Transverse colon (tissue), 4 donors: ENCODE measurements at regions not wholly inside any gene's neighbourhood (a gene's known extent, or its start where the extent isn't known, plus 50 kb on each side); places are given as distances from the start of the nearest gene placed in this dataset.

Experiments used
- EP300 ChIP-seq: sonication (generic); formaldehyde crosslinking; IDR thresholded peaks from one replicate; pipeline ENCODE4 v1.6.1; 2017; ENCODE audit warnings: antibody characterized with exemption, low read depth
- POLR2AphosphoS5 ChIP-seq, 3 donors: sonication (generic); formaldehyde crosslinking; IDR thresholded peaks; one replicate each; pipeline ENCODE4 v1.6.1; 2016; ENCODE audit warnings: antibody characterized with exemption in 3 of 3
- TF ChIP-seq, protein P1 (sequence below), 5 experiments: fragments of 200-600 bp in 3 of 5; fragments of 450-650 bp in 2 of 5; sonication (generic) in 3 of 5; IDR thresholded peaks; 1 replicate in 2 of 5; 2 replicates in 3 of 5; pipeline ENCODE4 v1.5.1; 2016 to 2017; ENCODE audit warnings: antibody characterized with exemption in 5 of 5, inconsistent platforms in 3 of 5, mild to moderate bottlenecking in 2 of 5, moderate library complexity in 1 of 5

DNA sequence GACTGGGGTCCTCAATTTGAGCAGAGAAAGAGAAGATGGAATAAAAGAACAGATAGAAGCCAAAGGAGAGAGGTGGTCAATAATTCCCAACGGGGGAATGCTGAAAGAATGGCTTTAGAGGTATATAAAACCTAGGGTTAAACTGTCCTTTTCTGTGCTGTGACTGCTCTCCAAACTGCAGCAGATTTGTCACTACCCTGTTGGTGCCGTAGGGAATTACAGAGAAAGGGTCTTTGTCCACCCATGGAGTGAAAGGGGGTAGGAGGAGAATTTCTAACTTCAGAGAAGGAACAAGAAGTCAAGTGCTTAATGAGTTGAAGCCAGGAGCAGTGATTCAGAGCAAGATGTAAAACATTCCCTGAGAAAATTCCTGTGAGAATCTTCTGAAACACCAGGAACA, 486.5 kb downstream of the NUP35 start:
- TF ChIP-seq POLR2AphosphoS5 (IDR thresholded peaks at IDR 0.05), result no peak
- no peak for TF ChIP-seq EP300
- TF ChIP-seq, protein P1, sequence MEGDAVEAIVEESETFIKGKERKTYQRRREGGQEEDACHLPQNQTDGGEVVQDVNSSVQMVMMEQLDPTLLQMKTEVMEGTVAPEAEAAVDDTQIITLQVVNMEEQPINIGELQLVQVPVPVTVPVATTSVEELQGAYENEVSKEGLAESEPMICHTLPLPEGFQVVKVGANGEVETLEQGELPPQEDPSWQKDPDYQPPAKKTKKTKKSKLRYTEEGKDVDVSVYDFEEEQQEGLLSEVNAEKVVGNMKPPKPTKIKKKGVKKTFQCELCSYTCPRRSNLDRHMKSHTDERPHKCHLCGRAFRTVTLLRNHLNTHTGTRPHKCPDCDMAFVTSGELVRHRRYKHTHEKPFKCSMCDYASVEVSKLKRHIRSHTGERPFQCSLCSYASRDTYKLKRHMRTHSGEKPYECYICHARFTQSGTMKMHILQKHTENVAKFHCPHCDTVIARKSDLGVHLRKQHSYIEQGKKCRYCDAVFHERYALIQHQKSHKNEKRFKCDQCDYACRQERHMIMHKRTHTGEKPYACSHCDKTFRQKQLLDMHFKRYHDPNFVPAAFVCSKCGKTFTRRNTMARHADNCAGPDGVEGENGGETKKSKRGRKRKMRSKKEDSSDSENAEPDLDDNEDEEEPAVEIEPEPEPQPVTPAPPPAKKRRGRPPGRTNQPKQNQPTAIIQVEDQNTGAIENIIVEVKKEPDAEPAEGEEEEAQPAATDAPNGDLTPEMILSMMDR (IDR thresholded peaks at IDR 0.05), result no peak
